ENCODE measurements at regions not wholly inside any gene's neighbourhood (a gene's known extent, or its start where the extent isn't known, plus 50 kb on each side); places are given as distances from the start of the nearest gene placed in this dataset.

- H3K4me1 ChIP-seq (ENCODE audit: insufficient read depth, low read length) = no peaks in the 10 kb centered on the region
- no peaks in the 10 kb centered on the region for H4K20me1 ChIP-seq (ENCODE audit: insufficient read depth, low read length)
- no peak for DNase-seq (ENCODE audit: insufficient read length, low spot score, missing footprints)
- no peaks in the 10 kb centered on the region for H3K79me2 ChIP-seq (ENCODE audit: insufficient read depth, low read length)
- no peak overlapping the region for H3K4me3 ChIP-seq (ENCODE audit: insufficient read depth, low read length)
- TF ChIP-seq, protein P1, sequence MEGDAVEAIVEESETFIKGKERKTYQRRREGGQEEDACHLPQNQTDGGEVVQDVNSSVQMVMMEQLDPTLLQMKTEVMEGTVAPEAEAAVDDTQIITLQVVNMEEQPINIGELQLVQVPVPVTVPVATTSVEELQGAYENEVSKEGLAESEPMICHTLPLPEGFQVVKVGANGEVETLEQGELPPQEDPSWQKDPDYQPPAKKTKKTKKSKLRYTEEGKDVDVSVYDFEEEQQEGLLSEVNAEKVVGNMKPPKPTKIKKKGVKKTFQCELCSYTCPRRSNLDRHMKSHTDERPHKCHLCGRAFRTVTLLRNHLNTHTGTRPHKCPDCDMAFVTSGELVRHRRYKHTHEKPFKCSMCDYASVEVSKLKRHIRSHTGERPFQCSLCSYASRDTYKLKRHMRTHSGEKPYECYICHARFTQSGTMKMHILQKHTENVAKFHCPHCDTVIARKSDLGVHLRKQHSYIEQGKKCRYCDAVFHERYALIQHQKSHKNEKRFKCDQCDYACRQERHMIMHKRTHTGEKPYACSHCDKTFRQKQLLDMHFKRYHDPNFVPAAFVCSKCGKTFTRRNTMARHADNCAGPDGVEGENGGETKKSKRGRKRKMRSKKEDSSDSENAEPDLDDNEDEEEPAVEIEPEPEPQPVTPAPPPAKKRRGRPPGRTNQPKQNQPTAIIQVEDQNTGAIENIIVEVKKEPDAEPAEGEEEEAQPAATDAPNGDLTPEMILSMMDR (IDR thresholded peaks at IDR 0.05; ENCODE audit: extremely low read depth, low read depth, low read length) = no peak
- no peaks in the 10 kb centered on the region for H3K36me3 ChIP-seq (ENCODE audit: insufficient read depth, low read length)
- no peaks in the 10 kb centered on the region for H3K9me3 ChIP-seq (ENCODE audit: low read depth, low read length)
- no peak overlapping the region for H3K27ac ChIP-seq (ENCODE audit: low read depth, low read length)
- H3K4me2 ChIP-seq (ENCODE audit: insufficient read depth, low read length) = no peak overlapping the region
- H3K27me3 ChIP-seq (ENCODE audit: insufficient read depth, low read length) = peaks cover 85% of the 10 kb centered on the region
- no peak overlapping the region for H2AFZ ChIP-seq (ENCODE audit: low read length)
These were observed 221.5 kb upstream of the FOXF1 start for GRCh38 chr16:86288716-86289294.

DNA sequence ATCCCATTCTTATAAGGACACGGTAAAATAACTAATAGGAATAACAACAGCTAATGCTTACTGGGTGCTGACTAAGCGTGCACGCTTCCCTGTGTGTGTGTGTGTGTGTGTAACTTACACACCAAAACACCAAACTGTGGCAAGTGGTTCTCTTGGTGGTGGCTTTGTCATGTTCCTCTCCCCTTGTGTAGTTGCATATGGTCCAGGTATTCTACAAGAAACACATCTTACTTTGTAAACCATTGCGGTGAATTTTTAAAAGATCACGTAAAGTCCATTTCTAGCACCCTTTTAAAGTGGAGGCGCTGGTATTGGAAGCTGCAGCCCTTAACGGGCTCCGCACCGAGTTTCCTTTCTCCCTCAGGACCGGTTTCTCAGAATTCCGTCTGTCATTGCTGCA is 221.0 kb upstream of the FOXF1 start:
- no peaks in the 10 kb centered on the region for H3K4me1 ChIP-seq (ENCODE audit: insufficient read depth, low read length)
- no peak for DNase-seq (ENCODE audit: insufficient read length, low spot score, missing footprints)
- peaks cover 90% of the 10 kb centered on the region for H3K27me3 ChIP-seq (ENCODE audit: insufficient read depth, low read length)
- TF ChIP-seq, protein P1 (IDR thresholded peaks at IDR 0.05; ENCODE audit: extremely low read depth, low read depth, low read length) = no peak
- no peaks in the 10 kb centered on the region for H4K20me1 ChIP-seq (ENCODE audit: insufficient read depth, low read length)
- no peak overlapping the region for H3K4me3 ChIP-seq (ENCODE audit: insufficient read depth, low read length)
- H3K4me2 ChIP-seq (ENCODE audit: insufficient read depth, low read length) = no peak overlapping the region
- H3K79me2 ChIP-seq (ENCODE audit: insufficient read depth, low read length) = no peaks in the 10 kb centered on the region
- no peaks in the 10 kb centered on the region for H3K9me3 ChIP-seq (ENCODE audit: low read depth, low read length)
- no peak overlapping the region for H3K27ac ChIP-seq (ENCODE audit: low read depth, low read length)
- no peaks in the 10 kb centered on the region for H3K36me3 ChIP-seq (ENCODE audit: insufficient read depth, low read length)
- H2AFZ ChIP-seq (ENCODE audit: low read length) = no peak overlapping the region

GRCh38 chr16:86289907-86290306 is 220.4 kb upstream of the FOXF1 start:
- no peak for DNase-seq (ENCODE audit: insufficient read length, low spot score, missing footprints)
- no peak overlapping the region for H3K4me2 ChIP-seq (ENCODE audit: insufficient read depth, low read length)
- H2AFZ ChIP-seq (ENCODE audit: low read length) = no peak overlapping the region
- no peak overlapping the region for H3K4me3 ChIP-seq (ENCODE audit: insufficient read depth, low read length)
- H3K36me3 ChIP-seq (ENCODE audit: insufficient read depth, low read length) = no peaks in the 10 kb centered on the region
- H3K4me1 ChIP-seq (ENCODE audit: insufficient read depth, low read length) = no peaks in the 10 kb centered on the region
- no peaks in the 10 kb centered on the region for H3K79me2 ChIP-seq (ENCODE audit: insufficient read depth, low read length)
- peaks cover 96% of the 10 kb centered on the region for H3K27me3 ChIP-seq (ENCODE audit: insufficient read depth, low read length)
- H3K9me3 ChIP-seq (ENCODE audit: low read depth, low read length) = no peaks in the 10 kb centered on the region
- TF ChIP-seq, protein P1 (IDR thresholded peaks at IDR 0.05; ENCODE audit: extremely low read depth, low read depth, low read length) = no peak
- no peak overlapping the region for H3K27ac ChIP-seq (ENCODE audit: low read depth, low read length)
- no peaks in the 10 kb centered on the region for H4K20me1 ChIP-seq (ENCODE audit: insufficient read depth, low read length)

DNA sequence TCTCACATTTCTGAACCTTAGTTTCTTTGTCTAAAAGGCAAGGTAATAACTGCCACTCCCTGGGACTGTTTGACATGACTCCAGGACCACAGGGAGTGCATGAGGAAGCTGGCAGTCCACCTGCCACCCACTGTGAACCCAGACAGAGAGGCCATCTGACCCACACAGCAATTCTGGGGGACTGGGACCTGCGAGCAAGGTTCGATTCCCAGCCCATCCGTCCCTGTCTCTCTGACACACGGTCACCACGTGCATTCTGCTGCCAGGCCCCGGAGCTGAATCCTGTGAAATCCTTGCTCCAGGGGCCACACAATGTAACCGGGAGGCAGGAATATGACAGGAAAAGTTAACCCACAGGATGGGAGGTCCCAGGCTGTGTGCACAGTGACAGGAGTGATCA is 218.8 kb upstream of the FOXF1 start:
- peaks cover 95% of the 10 kb centered on the region for H3K27me3 ChIP-seq (ENCODE audit: insufficient read depth, low read length)
- TF ChIP-seq, protein P1 (IDR thresholded peaks at IDR 0.05; ENCODE audit: extremely low read depth, low read depth, low read length) = no peak
- H3K36me3 ChIP-seq (ENCODE audit: insufficient read depth, low read length) = no peaks in the 10 kb centered on the region
- no peak overlapping the region for H3K4me2 ChIP-seq (ENCODE audit: insufficient read depth, low read length)
- no peak overlapping the region for H3K4me3 ChIP-seq (ENCODE audit: insufficient read depth, low read length)
- no peaks in the 10 kb centered on the region for H4K20me1 ChIP-seq (ENCODE audit: insufficient read depth, low read length)
- H2AFZ ChIP-seq (ENCODE audit: low read length) = no peak overlapping the region
- H3K27ac ChIP-seq (ENCODE audit: low read depth, low read length) = no peak overlapping the region
- H3K79me2 ChIP-seq (ENCODE audit: insufficient read depth, low read length) = no peaks in the 10 kb centered on the region
- H3K9me3 ChIP-seq (ENCODE audit: low read depth, low read length) = no peaks in the 10 kb centered on the region
- no peak for DNase-seq (ENCODE audit: insufficient read length, low spot score, missing footprints)
- no peaks in the 10 kb centered on the region for H3K4me1 ChIP-seq (ENCODE audit: insufficient read depth, low read length)
